GM23338 (cell line): ENCODE measurements at regions not wholly inside any gene's neighbourhood (a gene's known extent, or its start where the extent isn't known, plus 50 kb on each side); places are given as distances from the start of the nearest gene placed in this dataset.

Experiments
- ATAC-seq: fragments of 200-7000 bp; cut with Tn5 transposase; 3 replicates; pipeline ENCODE4 v1.9.1; 2020
- DNase-seq: peaks from one replicate; pipeline ENCODE4 v3.0.0-alpha.2; 2015; ENCODE audit warnings: low spot score
- H2AFZ ChIP-seq: fragments of 200-600 bp; sonication (generic); 2 replicates; pipeline ENCODE4 v1.8.0; 2016; ENCODE audit warnings: antibody characterized with exemption, mild to moderate bottlenecking, moderate library complexity
- H3F3A ChIP-seq: fragments of 200-600 bp; sonication (generic); replicated peaks from 2 replicates; pipeline ENCODE4 v1.8.0; 2017; ENCODE audit warnings: antibody characterized with exemption, mixed run types, low read depth
- H3K27ac ChIP-seq: fragments of 200-600 bp; sonication (generic); 2 replicates; pipeline ENCODE4 v1.6.1; 2016; ENCODE audit warnings: low read depth
- H3K27me3 ChIP-seq: fragments of 200-600 bp; sonication (generic); 2 replicates; pipeline ENCODE4 v1.8.0; 2016; ENCODE audit warnings: mild to moderate bottlenecking, mixed run types, moderate library complexity; ENCODE audit not compliant: insufficient read depth
- H3K36me3 ChIP-seq: fragments of 200-600 bp; sonication (generic); 2 replicates; pipeline ENCODE4 v1.8.0; 2016; ENCODE audit warnings: mild to moderate bottlenecking; ENCODE audit not compliant: insufficient read depth
- H3K4me1 ChIP-seq: fragments of 200-600 bp; sonication (generic); 2 replicates; pipeline ENCODE4 v1.8.0; 2016; ENCODE audit warnings: mild to moderate bottlenecking, moderate library complexity; ENCODE audit not compliant: insufficient read depth
- H3K4me2 ChIP-seq: fragments of 200-600 bp; sonication (generic); 2 replicates; pipeline ENCODE4 v1.7.1; 2017; ENCODE audit warnings: mixed run types
- H3K4me3 ChIP-seq: fragments of 200-600 bp; sonication (generic); 2 replicates; pipeline ENCODE4 v1.6.1; 2016; ENCODE audit warnings: mixed run types
- H3K79me2 ChIP-seq: fragments of 200-600 bp; sonication (generic); replicated peaks from 2 replicates; pipeline ENCODE4 v1.8.0; 2017; ENCODE audit warnings: mild to moderate bottlenecking; ENCODE audit not compliant: insufficient read depth
- H3K9me2 ChIP-seq: fragments of 200-600 bp; sonication (generic); 2 replicates; pipeline ENCODE4 v1.8.0; 2017; ENCODE audit not compliant: insufficient read depth
- H4K20me1 ChIP-seq: fragments of 200-600 bp; sonication (generic); replicated peaks from 2 replicates; pipeline ENCODE4 v1.8.0; 2017; ENCODE audit warnings: mild to moderate bottlenecking; ENCODE audit not compliant: insufficient read depth
- H3K27ac Mint-ChIP-seq: 2 replicates; pipeline ENCODE4 v1.8.0; 2020; ENCODE audit warnings: inconsistent platforms, mild to moderate bottlenecking, moderate library complexity, mixed read lengths
- H3K27me3 Mint-ChIP-seq: 3 replicates; pipeline ENCODE4 v1.8.0; 2022; ENCODE audit warnings: low read depth, mild to moderate bottlenecking, moderate library complexity, mixed read lengths, inconsistent platforms; ENCODE audit not compliant: insufficient read depth, poor library complexity
- H3K36me3 Mint-ChIP-seq: 3 replicates; pipeline ENCODE4 v1.8.0; 2021; ENCODE audit warnings: low read depth, mild to moderate bottlenecking, inconsistent platforms, moderate library complexity, mixed read lengths
- H3K4me1 Mint-ChIP-seq: 3 replicates; pipeline ENCODE4 v1.8.0; 2020; ENCODE audit warnings: mild to moderate bottlenecking, inconsistent platforms, mixed read lengths
- H3K4me3 Mint-ChIP-seq: 3 replicates; pipeline ENCODE4 v1.8.0; 2021; ENCODE audit warnings: moderate library complexity, mild to moderate bottlenecking, inconsistent platforms, mixed read lengths
- H3K9me3 Mint-ChIP-seq: 3 replicates; pipeline ENCODE4 v1.8.0; 2020; ENCODE audit warnings: moderate library complexity, mild to moderate bottlenecking, inconsistent platforms, mixed read lengths
- ETS1 ChIP-seq: IDR thresholded peaks from 2 replicates; pipeline ENCODE4 v1.6.1; 2016; ENCODE audit warnings: antibody characterized with exemption
- EZH2 ChIP-seq: fragments of 200-600 bp; sonication (generic); IDR thresholded peaks from one replicate; pipeline ENCODE4 v1.8.0; 2017; ENCODE audit warnings: antibody characterized with exemption, mild to moderate bottlenecking, low read depth; ENCODE audit not compliant: unreplicated experiment
- JUNB ChIP-seq: IDR thresholded peaks from one replicate; pipeline ENCODE4 v1.6.1; 2016; ENCODE audit warnings: antibody characterized with exemption; ENCODE audit not compliant: unreplicated experiment
- POLR2AphosphoS5 ChIP-seq: IDR thresholded peaks from 2 replicates; pipeline ENCODE4 v1.6.1; 2016; ENCODE audit warnings: antibody characterized with exemption, low read depth
- REST ChIP-seq: IDR thresholded peaks from one replicate; pipeline ENCODE4 v1.6.1; 2018; ENCODE audit warnings: antibody characterized with exemption; ENCODE audit not compliant: unreplicated experiment
- ZNF114 ChIP-seq: fragments of 250-450 bp; sonication (Bioruptor Pico); IDR thresholded peaks from 2 replicates; pipeline ENCODE4 v1.5.0; 2020; ENCODE audit warnings: mild to moderate bottlenecking, moderate library complexity
- ZNF462 ChIP-seq: fragments of 250-450 bp; sonication (Bioruptor Pico); IDR thresholded peaks from 2 replicates; pipeline ENCODE4 v1.5.0; 2020; ENCODE audit warnings: mild to moderate bottlenecking, moderate library complexity

- H3K79me2 ChIP-seq, result no peaks in the 10 kb centered on the region
- no peak overlapping the region for H3K4me3 ChIP-seq
- ATAC-seq, result no peak; the same call in 2 of the 3 replicates
- H2AFZ ChIP-seq, result peak overlapping the region; percentile 85
- H3K27ac Mint-ChIP-seq, result no peak overlapping the region
- no peaks in the 10 kb centered on the region for H3F3A ChIP-seq
- H3K27me3 ChIP-seq, result no peaks in the 10 kb centered on the region
- peaks cover 7% of the 10 kb centered on the region; the same call in 2 of the 3 replicates for H3K4me1 Mint-ChIP-seq
- no peak overlapping the region for H3K4me3 Mint-ChIP-seq
- H3K9me3 Mint-ChIP-seq, result no peaks in the 10 kb centered on the region
- peaks cover 7% of the 10 kb centered on the region; the same call in 1 of the 2 replicates for H3K4me1 ChIP-seq
- no peaks in the 10 kb centered on the region for H3K36me3 ChIP-seq
- no peak overlapping the region for H3K27ac ChIP-seq
- H3K4me2 ChIP-seq, result no peak overlapping the region
- DNase-seq, result no peak
- no peaks in the 10 kb centered on the region for H3K36me3 Mint-ChIP-seq
- no peak for TF ChIP-seq JUNB
- TF ChIP-seq REST, result no peak
- H3K27me3 Mint-ChIP-seq, result no peaks in the 10 kb centered on the region
- no peaks in the 10 kb centered on the region for H3K9me2 ChIP-seq
- H4K20me1 ChIP-seq, result no peaks in the 10 kb centered on the region
Observed at GRCh38 chr9:30722065-30722464, 1662.4 kb upstream of the ACO1 start.

- Histone ChIP-seq H3K79me2 (no peaks in the 10 kb centered on the region), H3K4me2 (no peak overlapping the region), H3K4me1 (peaks cover 7% of the 10 kb centered on the region; the same call in 1 of the 2 replicates), H3K27me3 (no peaks in the 10 kb centered on the region), H3K9me2 (no peaks in the 10 kb centered on the region), H2AFZ (no peak overlapping the region), H3K4me3 (no peak overlapping the region), H4K20me1 (no peaks in the 10 kb centered on the region), H3K36me3 (no peaks in the 10 kb centered on the region), H3F3A (no peaks in the 10 kb centered on the region), H3K27ac (no peak overlapping the region)
- DNase-seq (no peak), ATAC-seq (no peak)
- H3K9me3 Mint-ChIP-seq, result no peaks in the 10 kb centered on the region
- H3K27ac Mint-ChIP-seq, result no peak overlapping the region
- H3K27me3 Mint-ChIP-seq, result no peaks in the 10 kb centered on the region
- H3K4me1 Mint-ChIP-seq, result peaks cover 7% of the 10 kb centered on the region; the same call in 2 of the 3 replicates
- no peak overlapping the region for H3K4me3 Mint-ChIP-seq
- H3K36me3 Mint-ChIP-seq, result no peaks in the 10 kb centered on the region
- TF ChIP-seq ZNF462 (CRISPR knock-in tag), result no peak
- no peak for TF ChIP-seq ZNF114 (CRISPR knock-in tag)
- no peak for TF ChIP-seq POLR2AphosphoS5
- TF ChIP-seq ETS1, result no peak
- TF ChIP-seq REST, result no peak
- no peak for TF ChIP-seq EZH2
Observed at GRCh38 chr9:30723656-30724055, 1660.8 kb upstream of the ACO1 start.
